B cell (primary cell): ENCODE measurements at regions not wholly inside any gene's neighbourhood (a gene's known extent, or its start where the extent isn't known, plus 50 kb on each side); places are given as distances from the start of the nearest gene placed in this dataset.

Experiments
- ATAC-seq: fragments of 200-7000 bp; cut with Tn5 transposase; one replicate; pipeline ENCODE4 v1.10.0; 2021; ENCODE audit warnings: low read depth, mild to moderate bottlenecking, moderate number of reproducible peaks, moderate library complexity
- CTCF ChIA-PET: fragments of 350-600 bp; sonication (Branson Sonifier 250); formaldehyde crosslinking; loops from one replicate; lab custom pipeline; 2021; ENCODE audit warnings: antibody characterized with exemption, inconsistent platforms; lab: Charles Lee
- POLR2A ChIA-PET: fragments of 350-600 bp; sonication (Branson Sonifier 250); formaldehyde crosslinking; loops from one replicate; lab custom pipeline; 2021; ENCODE audit warnings: antibody characterized with exemption; lab: Charles Lee
- DNase-seq: peaks from one replicate; pipeline ENCODE4 v3.0.0; 2013
- H2AFZ ChIP-seq: 2 replicates; pipeline ENCODE4 v1.6.1; 2012; ENCODE audit warnings: mild to moderate bottlenecking, low read depth, low read length; ENCODE audit not compliant: insufficient read depth, poor library complexity, severe bottlenecking
- H3K27ac ChIP-seq, 2 donors: 1 replicate in 1 of 2; 2 replicates in 1 of 2; pipeline ENCODE4 v1.5.1; 2012 to 2013; ENCODE audit warnings: low read length in 2 of 2, mild to moderate bottlenecking in 2 of 2, moderate library complexity in 1 of 2
- H3K27me3 ChIP-seq, 4 experiments: fragments of 200-600 bp in 1 of 4; sonication (generic) in 1 of 4; replicated peaks in 1 of 4; 1 replicate in 2 of 4; 2 replicates in 2 of 4; pipeline versions ENCODE4 v1.6.1 to v1.7.0; 2013 to 2016; ENCODE audit warnings: low read length in 3 of 4, mild to moderate bottlenecking in 2 of 4, mixed read lengths in 1 of 4, moderate library complexity in 1 of 4; ENCODE audit not compliant: insufficient read depth in 4 of 4, control insufficient read depth in 3 of 4; ENCODE audit errors: control extremely low read depth in 1 of 4
- H3K36me3 ChIP-seq, 2 experiments: replicated peaks in 1 of 2; 1 replicate in 1 of 2; 2 replicates in 1 of 2; pipeline versions ENCODE4 v1.6.1 to v1.7.1; 2013; ENCODE audit warnings: low read length in 1 of 2; ENCODE audit not compliant: insufficient read depth in 2 of 2, control insufficient read depth in 1 of 2; ENCODE audit errors: control extremely low read depth in 1 of 2, extremely low read depth in 1 of 2
- H3K4me1 ChIP-seq, 2 donors: fragments of 200-600 bp in 1 of 2; sonication (generic) in 1 of 2; 1 replicate in 1 of 2; 2 replicates in 1 of 2; pipeline versions ENCODE4 v1.5.1 to v1.6.1; 2013 to 2017; ENCODE audit warnings: low read length in 2 of 2; ENCODE audit not compliant: control insufficient read depth in 2 of 2, insufficient read depth in 2 of 2
- H3K4me2 ChIP-seq: replicated peaks from 2 replicates; pipeline ENCODE3; 2012; ENCODE audit warnings: mild to moderate bottlenecking, low read depth, low read length; ENCODE audit not compliant: poor library complexity, severe bottlenecking
- H3K4me3 ChIP-seq, 5 experiments: fragments of 200-600 bp in 1 of 5; sonication (generic) in 1 of 5; 1 replicate in 3 of 5; 2 replicates in 2 of 5; pipeline versions ENCODE4 v1.5.1 to v1.7.0; 2011 to 2016; ENCODE audit warnings: low read length in 4 of 5, mild to moderate bottlenecking in 4 of 5, low read depth in 2 of 5, control low read depth in 1 of 5, moderate library complexity in 1 of 5; ENCODE audit not compliant: insufficient read depth in 1 of 5; ENCODE audit errors: control extremely low read depth in 1 of 5, extremely low read depth in 1 of 5
- H3K79me2 ChIP-seq: fragments of 200-600 bp; sonication (generic); one replicate; pipeline ENCODE4 v1.6.0; 2016; ENCODE audit warnings: low read length; ENCODE audit not compliant: control insufficient read depth, insufficient read depth
- H3K9ac ChIP-seq: fragments of 200-600 bp; sonication (generic); 2 replicates; pipeline ENCODE4 v1.6.1; 2017; ENCODE audit warnings: mild to moderate bottlenecking, low read length, moderate library complexity
- H3K9me3 ChIP-seq, 3 donors: one replicate each; pipeline versions ENCODE4 v1.6.1 to v1.7.1; 2013; ENCODE audit warnings: low read length in 2 of 3; ENCODE audit not compliant: control insufficient read depth in 2 of 3, insufficient read depth in 1 of 3; ENCODE audit errors: control extremely low read depth in 1 of 3
- H4K20me1 ChIP-seq: 2 replicates; pipeline ENCODE4 v1.6.0; 2012; ENCODE audit warnings: mild to moderate bottlenecking, low read length; ENCODE audit not compliant: insufficient read depth, control insufficient read depth, poor library complexity, severe bottlenecking
- H3K27ac Mint-ChIP-seq: one replicate; pipeline ENCODE4 v1.8.0; 2021; ENCODE audit warnings: mixed read lengths
- H3K27me3 Mint-ChIP-seq: one replicate; pipeline ENCODE4 v1.8.0; 2021; ENCODE audit warnings: mixed read lengths
- H3K4me1 Mint-ChIP-seq: one replicate; pipeline ENCODE4 v1.8.0; 2021; ENCODE audit warnings: mixed read lengths
- H3K4me3 Mint-ChIP-seq: one replicate; pipeline ENCODE4 v1.8.0; 2021; ENCODE audit warnings: mixed read lengths
- H3K9me3 Mint-ChIP-seq: one replicate; pipeline ENCODE4 v1.8.0; 2022; ENCODE audit warnings: mixed read lengths; ENCODE audit not compliant: insufficient read depth
- EZH2 ChIP-seq: IDR thresholded peaks from 2 replicates; pipeline ENCODE4 v1.6.1; 2012; ENCODE audit warnings: borderline replicate concordance, low read depth, mild to moderate bottlenecking, moderate library complexity, low read length; ENCODE audit not compliant: insufficient read depth, poor library complexity, severe bottlenecking
- WGBS: methylation state at CpG from one replicate; pipeline ENCODE4 v1.1.5; 2013; ENCODE audit warnings: missing lambda C conversion rate; ENCODE audit not compliant: insufficient coverage; 5-methylcytosine and 5-hydroxymethylcytosine counted together
- intact Hi-C: fragments of 100-400 bp; cut with micrococcal nuclease; formaldehyde crosslinking; loops from one replicate; pipeline ENCODE4 v1.10.0; 2022
- TF ChIP-seq, protein P1 (sequence below): fragments of 200-600 bp; IDR thresholded peaks from one replicate; pipeline ENCODE4 v1.8.0; 2022; ENCODE audit warnings: antibody characterized with exemption, mild to moderate bottlenecking

DNA sequence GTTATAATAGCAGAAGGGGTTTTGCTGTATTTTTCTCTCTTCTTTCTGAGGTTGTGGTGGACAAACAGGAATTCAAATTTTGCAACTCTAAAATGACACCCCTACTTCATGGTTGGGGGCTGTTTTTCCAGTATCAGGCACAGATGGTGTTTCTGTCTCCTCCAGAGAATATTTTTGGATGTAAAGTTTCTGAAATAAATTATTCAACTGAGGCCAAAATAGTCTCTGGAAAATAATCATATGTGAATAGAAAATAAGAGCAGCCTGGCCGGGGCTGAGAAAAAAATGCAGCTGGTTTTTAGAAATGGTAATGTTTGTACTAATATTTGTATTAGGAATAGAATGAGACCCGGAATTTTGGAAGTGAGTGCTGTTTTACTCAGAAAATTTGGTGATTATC is 121.3 kb upstream of the ADAMTS9 start:
- 71% methylated on average over 1 of the region's 2 CpGs for WGBS
- H2AFZ ChIP-seq, result no peak overlapping the region
- ChIA-PET CTCF (no interaction called here), POLR2A (no interaction called here)
- no peaks in the 10 kb centered on the region for H3K9me3 ChIP-seq
- TF ChIP-seq EZH2, result no peak
- TF ChIP-seq, protein P1, sequence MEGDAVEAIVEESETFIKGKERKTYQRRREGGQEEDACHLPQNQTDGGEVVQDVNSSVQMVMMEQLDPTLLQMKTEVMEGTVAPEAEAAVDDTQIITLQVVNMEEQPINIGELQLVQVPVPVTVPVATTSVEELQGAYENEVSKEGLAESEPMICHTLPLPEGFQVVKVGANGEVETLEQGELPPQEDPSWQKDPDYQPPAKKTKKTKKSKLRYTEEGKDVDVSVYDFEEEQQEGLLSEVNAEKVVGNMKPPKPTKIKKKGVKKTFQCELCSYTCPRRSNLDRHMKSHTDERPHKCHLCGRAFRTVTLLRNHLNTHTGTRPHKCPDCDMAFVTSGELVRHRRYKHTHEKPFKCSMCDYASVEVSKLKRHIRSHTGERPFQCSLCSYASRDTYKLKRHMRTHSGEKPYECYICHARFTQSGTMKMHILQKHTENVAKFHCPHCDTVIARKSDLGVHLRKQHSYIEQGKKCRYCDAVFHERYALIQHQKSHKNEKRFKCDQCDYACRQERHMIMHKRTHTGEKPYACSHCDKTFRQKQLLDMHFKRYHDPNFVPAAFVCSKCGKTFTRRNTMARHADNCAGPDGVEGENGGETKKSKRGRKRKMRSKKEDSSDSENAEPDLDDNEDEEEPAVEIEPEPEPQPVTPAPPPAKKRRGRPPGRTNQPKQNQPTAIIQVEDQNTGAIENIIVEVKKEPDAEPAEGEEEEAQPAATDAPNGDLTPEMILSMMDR, result no peak
- intact Hi-C loops, result no loop called here
- H3K4me1 Mint-ChIP-seq, result no peaks in the 10 kb centered on the region
- no peak overlapping the region for H3K4me3 ChIP-seq
- peaks cover 10% of the 10 kb centered on the region for H3K9me3 Mint-ChIP-seq
- H3K27me3 ChIP-seq, result no peaks in the 10 kb centered on the region
- H3K4me2 ChIP-seq, result no peak overlapping the region
- H3K79me2 ChIP-seq, result no peaks in the 10 kb centered on the region
- ATAC-seq, result no peak
- H3K27ac Mint-ChIP-seq, result no peak overlapping the region
- no peaks in the 10 kb centered on the region for H3K36me3 ChIP-seq
- no peaks in the 10 kb centered on the region for H3K27me3 Mint-ChIP-seq
- H3K27ac ChIP-seq, result no peak overlapping the region
- H3K9ac ChIP-seq, result no peak overlapping the region
- H3K4me1 ChIP-seq, result no peaks in the 10 kb centered on the region
- H4K20me1 ChIP-seq, result no peaks in the 10 kb centered on the region
- no peak overlapping the region for H3K4me3 Mint-ChIP-seq
- no peak for DNase-seq

DNA sequence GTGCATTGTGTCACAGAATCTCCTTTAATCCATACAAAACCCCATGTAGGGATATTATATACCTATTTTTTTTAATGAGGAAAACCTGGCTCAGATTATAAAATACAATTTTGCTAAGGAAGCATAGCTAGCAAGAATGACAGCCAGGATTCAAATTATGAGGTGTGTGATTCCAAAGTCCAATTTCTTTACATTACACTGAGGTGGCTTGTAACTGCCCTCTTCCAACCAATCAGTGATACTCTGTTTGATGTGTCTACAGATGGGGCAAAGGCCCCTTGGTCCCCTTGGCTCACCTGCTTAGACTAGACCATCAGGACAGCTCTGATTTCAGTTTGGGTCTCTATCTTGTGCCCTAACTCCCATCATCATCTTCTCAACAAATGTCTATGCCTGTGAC is 120.3 kb upstream of the ADAMTS9 start:
- H3K4me3 Mint-ChIP-seq, result no peak overlapping the region
- H3K79me2 ChIP-seq, result no peaks in the 10 kb centered on the region
- no peak overlapping the region for H3K9ac ChIP-seq
- no peaks in the 10 kb centered on the region for H4K20me1 ChIP-seq
- H3K27ac Mint-ChIP-seq, result no peak overlapping the region
- TF ChIP-seq EZH2, result no peak
- TF ChIP-seq, protein P1, result no peak
- no peaks in the 10 kb centered on the region for H3K36me3 ChIP-seq
- DNase-seq, result no peak
- ChIA-PET CTCF (no interaction called here), POLR2A (no interaction called here)
- no peak overlapping the region for H3K27ac ChIP-seq
- H3K4me1 ChIP-seq, result no peaks in the 10 kb centered on the region
- no peaks in the 10 kb centered on the region for H3K27me3 ChIP-seq
- no peaks in the 10 kb centered on the region for H3K9me3 ChIP-seq
- no peaks in the 10 kb centered on the region for H3K27me3 Mint-ChIP-seq
- no peak overlapping the region for H3K4me3 ChIP-seq
- H2AFZ ChIP-seq, result no peak overlapping the region
- intact Hi-C loops, result no loop called here
- ATAC-seq, result no peak
- peaks cover 7% of the 10 kb centered on the region for H3K9me3 Mint-ChIP-seq
- H3K4me2 ChIP-seq, result no peak overlapping the region
- no peaks in the 10 kb centered on the region for H3K4me1 Mint-ChIP-seq
